ENCODE measurements at regions not wholly inside any gene's neighbourhood (a gene's known extent, or its start where the extent isn't known, plus 50 kb on each side); places are given as distances from the start of the nearest gene placed in this dataset.

GRCh38 chr15:81589671-81590070 lies 215.7 kb upstream of the TMC3 start:
- H3K36me3 ChIP-seq (ENCODE audit: control insufficient read depth in 2 of 2, extremely low read depth in 1 of 2, insufficient read depth in 2 of 2, low read length in 2 of 2): no peaks in the 10 kb centered on the region
- no peak overlapping the region for H3K4me2 ChIP-seq (ENCODE audit: insufficient read depth, low read length)
- FAIRE-seq: no peak
- H3K79me2 ChIP-seq (ENCODE audit: control insufficient read depth, insufficient read depth, low read length): no peaks in the 10 kb centered on the region
- TF ChIP-seq POLR2A (IDR thresholded peaks at IDR 0.05; ENCODE audit: low read depth, low read length) (no peak), POLR2AphosphoS5 (IDR thresholded peaks at IDR 0.05; ENCODE audit: insufficient read depth, low read depth, low read length) (no peak), MYC (IDR thresholded peaks at IDR 0.05; ENCODE audit: low read depth, low read length) (no peak), JUN (IDR thresholded peaks at IDR 0.05; ENCODE audit: borderline replicate concordance, insufficient read depth, insufficient read length, low read depth) (no peak), GATA2 (IDR thresholded peaks at IDR 0.05; ENCODE audit: insufficient read depth, insufficient read length, low read depth, low read length) (no peak), FOS (IDR thresholded peaks at IDR 0.05; ENCODE audit: borderline replicate concordance, insufficient read depth, low read length) (no peak), CTCF (IDR thresholded peaks at IDR 0.05; ENCODE audit: extremely low read depth in 1 of 2, insufficient read depth in 1 of 2, low read depth in 1 of 2, low read length in 2 of 2) (no peak), EZH2 (IDR thresholded peaks at IDR 0.05; ENCODE audit: borderline replicate concordance, low read depth, low read length, severe bottlenecking) (no peak), MAX (IDR thresholded peaks at IDR 0.05; ENCODE audit: insufficient read depth, insufficient read length) (no peak)
- no peaks in the 10 kb centered on the region for H3K4me1 ChIP-seq (ENCODE audit: control insufficient read depth, extremely low read depth, insufficient read depth, low read length)
- dilution Hi-C loops (cut with MboI; ENCODE audit: extremely low pct_ligation_motif_present, low sequenced_read_pairs) (no loop called here), intact Hi-C loops (cut with micrococcal nuclease) (loop anchor here (5.0 kb wide), 1 partner anchor 107 kb away; no protein-coding TSS in a partner anchor)
- H3K27ac ChIP-seq (ENCODE audit: insufficient read depth, low read depth, low read length): no peak overlapping the region
- no peak overlapping the region for H2AFZ ChIP-seq (ENCODE audit: low read depth, low read length)
- no TSS peak for BruUV-seq (replicated peaks)
- ChIA-PET CTCF (interaction anchor here (1.2 kb wide), 1 partner anchor 14 kb away, joined by 3 read pairs; no protein-coding TSS in a partner anchor), POLR2A (no interaction called here)
- no peaks in the 10 kb centered on the region for H3K9me3 ChIP-seq (replicated peaks; ENCODE audit: control insufficient read depth, insufficient read depth, low read length)
- H3K27me3 ChIP-seq (ENCODE audit: control insufficient read depth in 2 of 2, insufficient read depth in 2 of 2, low read length in 2 of 2): no peaks in the 10 kb centered on the region
- H4K20me1 ChIP-seq (replicated peaks; ENCODE audit: control insufficient read depth, extremely low read depth, insufficient read depth, low read length): no peaks in the 10 kb centered on the region
- no peak for DNase-seq (ENCODE audit: low read depth, low spot score)
- H3K9ac ChIP-seq (replicated peaks; ENCODE audit: extremely low read depth, insufficient read depth, low read length): no peak overlapping the region
- H3K9me1 ChIP-seq (replicated peaks; ENCODE audit: control insufficient read depth, extremely low read depth, insufficient read depth, low read length): no peaks in the 10 kb centered on the region
- H3K4me3 ChIP-seq (replicated peaks in 1 of 3; ENCODE audit: insufficient read depth in 1 of 3, low read depth in 1 of 3, low read length in 3 of 3): no peak overlapping the region
